ENCODE measurements at regions not wholly inside any gene's neighbourhood (a gene's known extent, or its start where the extent isn't known, plus 50 kb on each side); places are given as distances from the start of the nearest gene placed in this dataset.
"Not testable (repeated sequence)": the region's sequence is repeated elsewhere in the genome, so short reads cannot be mapped to it uniquely, and the experiment has no call there.

GRCh38 chr13:88257706-88258105, 586.5 kb downstream of the SLITRK5 start:
- no peak for DNase-seq

GRCh38 chr13:88263808-88264207, 592.6 kb downstream of the SLITRK5 start:
- no peak for DNase-seq

DNA sequence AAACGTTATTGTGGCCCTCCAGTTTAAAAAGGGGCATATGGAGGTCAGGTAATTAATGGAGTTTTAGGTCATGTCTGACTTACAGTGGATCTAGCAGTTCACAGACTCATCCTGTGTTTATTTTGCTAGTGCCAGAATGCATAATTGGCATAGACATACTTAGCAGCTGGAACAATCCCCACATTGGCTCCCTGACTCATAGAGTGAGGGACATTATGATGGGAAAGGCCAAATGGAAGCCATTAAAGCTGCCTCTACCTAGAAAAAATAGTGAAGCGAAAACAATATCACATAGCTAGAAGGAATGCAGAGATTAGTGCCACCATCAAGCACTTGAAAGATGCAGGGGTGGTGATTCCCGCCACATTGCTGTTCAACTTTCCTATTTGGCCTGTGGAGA, 610.7 kb downstream of the SLITRK5 start:
- no peak for DNase-seq

DNA sequence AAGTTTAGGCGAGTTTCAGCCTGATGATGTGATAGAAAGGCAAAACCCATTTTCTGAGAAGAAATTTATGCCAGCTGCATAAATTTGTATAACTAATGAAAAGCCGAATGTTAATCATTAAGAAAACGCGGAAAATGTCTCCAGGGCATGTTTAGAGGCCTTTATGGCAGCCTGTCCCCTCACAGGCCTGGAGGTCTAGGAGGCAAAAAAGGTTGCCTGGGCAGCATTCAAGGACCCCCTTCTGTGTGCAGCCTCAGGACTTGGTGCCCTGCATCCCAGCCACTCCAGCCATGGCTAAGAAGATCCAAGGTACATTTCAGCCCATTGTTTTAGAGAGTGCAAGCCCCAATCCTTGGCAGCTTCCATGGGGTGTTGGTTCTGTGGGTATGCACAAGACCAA, 614.2 kb downstream of the SLITRK5 start:
- DNase-seq, result no peak

GRCh38 chr13:88288326-88288725, 617.2 kb downstream of the SLITRK5 start:
- no peak for DNase-seq

- DNase-seq, result not testable (repeated sequence)
Observed at GRCh38 chr13:88291731-88292130, 620.6 kb downstream of the SLITRK5 start.

DNA sequence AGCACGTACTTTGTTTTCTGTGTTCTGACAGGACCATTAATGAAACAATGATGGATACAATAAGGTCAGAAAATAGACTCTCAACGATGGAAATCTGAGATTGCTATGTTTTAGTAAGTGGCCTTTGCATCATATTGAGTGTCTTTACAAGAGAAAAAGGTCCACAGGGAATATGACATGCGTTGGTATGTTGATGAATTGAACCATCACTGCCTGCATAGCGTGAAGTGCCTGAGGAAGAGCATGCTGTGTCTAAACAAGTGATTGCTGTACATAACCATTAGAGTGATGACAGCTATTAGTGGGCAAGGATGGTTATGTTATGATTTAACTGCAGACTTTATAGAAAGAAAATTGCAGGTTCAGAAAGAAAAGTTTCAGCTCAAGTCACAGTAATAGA, 623.2 kb downstream of the SLITRK5 start:
- DNase-seq, result no peak

DNA sequence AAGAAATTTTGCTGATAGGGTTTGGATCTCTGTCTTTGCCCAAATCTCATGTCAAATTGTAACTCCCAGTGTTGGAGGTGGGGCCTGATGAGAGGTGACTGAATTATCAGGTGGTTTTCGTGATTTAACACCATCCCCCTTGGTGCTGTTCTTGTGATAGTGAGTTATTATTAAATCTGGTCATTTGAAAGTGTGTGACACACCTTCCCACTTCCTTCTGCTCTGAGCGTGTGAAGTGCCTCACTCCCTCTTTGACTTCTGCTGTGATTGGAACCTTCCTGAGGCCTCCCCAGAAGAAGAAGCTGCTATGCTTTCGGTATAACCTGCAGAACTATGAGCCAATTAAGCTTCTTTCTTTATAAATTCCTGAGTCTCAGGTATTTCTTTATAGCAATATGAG, 632.0 kb downstream of the SLITRK5 start:
- no peak for DNase-seq

- DNase-seq, result no peak
Observed at GRCh38 chr13:88303605-88304004, 632.4 kb downstream of the SLITRK5 start.

DNA sequence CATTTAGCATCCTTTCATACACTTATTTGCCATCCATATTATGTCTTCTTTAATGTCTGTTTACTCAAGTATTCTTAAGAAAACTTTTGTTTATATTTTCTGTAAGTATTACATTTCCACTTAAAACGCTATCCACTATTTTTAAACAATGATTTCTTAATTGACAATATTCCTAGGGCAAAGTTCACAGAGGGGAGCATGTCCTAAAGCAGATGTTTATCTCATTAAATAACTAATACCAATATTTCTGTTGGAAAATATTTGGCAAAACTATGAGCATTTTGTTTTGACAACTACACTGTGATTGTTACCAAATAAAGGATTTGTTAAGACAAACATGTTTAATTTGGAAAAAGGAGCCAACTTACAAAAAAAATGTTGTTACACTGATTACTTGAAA, 643.3 kb downstream of the SLITRK5 start:
- no peak for DNase-seq

GRCh38 chr13:88329066-88329465, 657.9 kb downstream of the SLITRK5 start:
- DNase-seq, result no peak

- no peak for DNase-seq
Observed at GRCh38 chr13:88339271-88339741, 668.1 kb downstream of the SLITRK5 start.

DNA sequence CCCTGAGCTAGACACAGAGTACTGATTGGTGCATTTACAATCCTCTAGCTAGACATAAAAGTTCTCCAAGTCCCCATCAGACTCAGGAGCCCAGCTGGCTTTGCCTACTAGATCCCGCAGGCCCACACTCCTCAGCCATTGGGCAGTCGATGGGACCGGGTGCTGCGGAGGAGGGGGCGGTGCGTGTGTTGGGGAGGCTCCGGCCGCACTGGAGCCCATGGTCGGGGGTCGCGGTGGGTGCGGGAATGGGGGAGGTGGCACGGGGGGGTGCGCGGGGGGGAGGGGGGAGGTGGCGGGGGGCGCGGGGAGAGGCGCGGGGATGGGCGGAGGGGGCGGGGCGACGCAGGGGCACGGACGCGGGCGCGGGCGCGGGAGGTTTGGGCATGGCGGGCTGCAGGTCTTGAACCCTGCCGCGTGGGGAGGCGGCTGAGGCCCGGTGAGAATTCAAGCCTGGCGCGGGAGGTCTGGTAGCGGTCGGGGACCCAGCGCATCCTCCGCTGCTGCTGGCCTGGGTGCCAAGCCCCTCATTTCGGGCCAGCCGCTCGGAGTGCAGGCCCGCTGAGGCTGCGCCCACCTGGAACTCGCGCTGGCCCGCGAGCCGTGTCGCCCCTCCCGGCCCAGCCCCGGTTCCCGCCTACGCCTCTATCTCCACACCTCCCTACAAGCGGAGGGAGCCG, 674.1 kb downstream of the SLITRK5 start:
- no peak for DNase-seq

DNA sequence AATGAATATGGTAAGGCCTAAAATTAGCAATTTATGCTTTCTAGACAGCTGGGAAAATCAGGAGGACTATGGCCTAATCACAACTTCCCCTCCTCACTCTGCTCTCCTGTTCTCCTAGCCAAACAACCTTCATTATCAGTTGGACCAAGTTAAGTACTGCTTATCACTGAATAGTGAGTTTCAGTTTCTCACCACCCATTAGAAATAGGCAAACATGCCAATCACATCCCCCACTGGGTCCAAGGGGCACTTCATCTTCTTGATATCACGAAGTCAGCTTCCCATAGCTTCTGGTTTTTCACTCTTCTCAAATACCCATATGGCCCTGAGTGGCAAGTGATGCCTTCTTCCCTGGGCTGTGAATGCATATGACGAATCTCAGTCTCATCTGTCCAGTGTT, 689.6 kb downstream of the SLITRK5 start:
- DNase-seq, result no peak

DNA sequence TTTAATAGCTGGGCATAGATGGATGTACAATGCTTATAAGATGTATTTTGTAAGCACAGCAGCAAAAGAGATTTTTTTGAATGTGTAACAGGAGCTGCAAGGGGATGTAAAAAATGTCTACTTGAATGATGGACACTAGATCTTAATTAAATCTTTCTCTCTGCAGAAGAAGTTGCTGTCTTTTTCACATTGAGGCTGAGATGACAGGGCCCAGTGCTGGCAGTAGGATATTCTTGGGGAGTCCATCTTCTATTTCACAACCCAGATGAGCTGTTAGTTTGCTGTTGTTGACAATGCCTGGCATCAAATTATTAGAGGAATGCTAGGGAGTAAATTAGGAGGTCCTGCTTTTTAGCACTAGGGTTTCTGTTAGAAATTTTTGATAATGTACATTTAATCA, 698.7 kb downstream of the SLITRK5 start:
- DNase-seq, result no peak

DNA sequence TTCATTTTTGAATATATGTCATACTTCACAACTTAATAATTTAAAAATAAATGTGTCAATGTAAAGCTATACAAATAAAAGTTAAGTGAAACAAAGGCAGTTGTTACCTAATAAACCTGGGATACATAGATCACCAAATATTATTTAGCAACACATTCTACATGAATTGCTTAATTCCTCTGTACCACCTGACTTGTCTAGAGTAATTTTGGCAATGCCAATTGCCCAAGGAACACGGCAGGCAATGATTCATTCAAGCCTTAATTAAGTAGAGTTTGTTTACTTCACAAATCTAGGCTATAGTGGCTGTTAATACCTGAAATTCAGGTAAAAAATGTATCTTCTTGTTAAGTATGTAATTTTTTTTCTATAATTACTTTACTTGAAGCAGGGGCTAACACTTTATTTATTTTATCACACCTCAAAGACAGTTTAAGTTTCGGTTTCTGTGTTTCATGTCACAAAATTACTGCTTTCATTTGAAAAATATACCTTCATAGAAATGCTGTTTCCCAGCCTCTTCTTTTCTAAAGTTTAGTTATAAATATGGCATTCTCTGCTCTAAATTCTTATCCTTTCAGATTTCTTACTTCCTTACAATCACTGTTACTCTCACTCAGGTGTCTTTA, 705.7 kb downstream of the SLITRK5 start:
- DNase-seq, result no peak

- DNase-seq, result no peak
Observed at GRCh38 chr13:88377852-88378251, 706.7 kb downstream of the SLITRK5 start.

- no peak for DNase-seq
Observed at GRCh38 chr13:88384542-88384941, 713.4 kb downstream of the SLITRK5 start.

DNA sequence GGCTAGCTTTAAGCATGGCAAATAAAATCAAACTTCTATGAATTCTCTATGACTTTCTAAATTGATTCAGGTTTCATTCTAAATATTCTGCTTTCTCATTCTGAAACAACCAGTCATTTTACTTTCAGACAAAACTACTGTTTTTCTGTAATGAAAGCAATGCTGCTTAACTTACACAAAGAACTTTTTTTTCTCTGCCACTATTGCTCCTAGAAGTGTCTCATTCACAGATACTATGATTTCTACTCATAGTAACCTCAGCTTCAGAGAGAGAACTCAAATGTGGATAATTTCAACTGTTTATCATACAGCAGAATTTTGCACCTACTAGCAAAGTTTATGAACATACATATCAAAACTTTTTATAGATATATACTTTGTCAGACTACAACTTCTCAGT, 724.6 kb downstream of the SLITRK5 start:
- no peak for DNase-seq

GRCh38 chr13:88411696-88412095, 740.5 kb downstream of the SLITRK5 start:
- DNase-seq, result no peak

DNA sequence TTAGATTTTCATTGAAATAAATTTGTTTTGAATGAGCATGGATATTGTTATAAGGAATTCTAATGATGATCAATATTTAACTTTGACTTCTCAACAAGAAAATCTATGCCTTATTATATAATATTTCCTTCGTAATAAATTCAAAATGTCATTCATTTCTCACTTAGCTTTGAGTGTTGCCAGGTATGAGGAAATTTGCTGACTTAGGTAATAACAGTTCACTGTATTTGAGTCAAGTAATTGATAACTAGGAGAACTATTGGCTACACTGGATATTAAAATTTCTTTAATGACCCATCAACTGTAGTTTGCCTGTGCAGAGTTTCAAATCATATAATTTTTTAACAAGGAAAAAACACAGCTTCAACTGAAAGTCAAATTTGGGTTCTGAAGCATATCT, 746.6 kb downstream of the SLITRK5 start:
- no peak for DNase-seq

- DNase-seq, result no peak
Observed at GRCh38 chr13:88424463-88424862, 753.3 kb downstream of the SLITRK5 start.

- no peak for DNase-seq
Observed at GRCh38 chr13:88426661-88427060, 755.5 kb downstream of the SLITRK5 start.

DNA sequence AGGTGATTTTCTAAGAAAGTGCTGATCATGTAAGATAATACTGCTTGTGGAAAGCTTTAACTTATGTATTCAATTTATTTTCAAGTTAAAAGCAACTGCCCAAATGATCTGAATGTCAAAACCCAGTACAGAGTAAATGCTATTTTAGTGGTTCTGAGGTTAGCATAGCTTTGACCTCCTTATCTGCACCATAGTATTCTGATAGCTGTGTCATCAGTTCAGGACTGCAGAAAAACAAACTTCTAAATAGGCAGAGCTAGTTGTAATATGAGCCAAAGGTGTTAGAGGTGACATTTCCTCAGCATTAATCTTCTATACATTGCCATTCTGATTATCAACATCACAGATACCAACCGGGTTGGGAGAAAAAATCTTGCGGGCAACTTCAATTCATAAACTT, 758.7 kb downstream of the SLITRK5 start:
- DNase-seq, result no peak

GRCh38 chr13:88434953-88435352, 763.8 kb downstream of the SLITRK5 start:
- no peak for DNase-seq
